ENCODE measurements at regions not wholly inside any gene's neighbourhood (a gene's known extent, or its start where the extent isn't known, plus 50 kb on each side); places are given as distances from the start of the nearest gene placed in this dataset.

DNA sequence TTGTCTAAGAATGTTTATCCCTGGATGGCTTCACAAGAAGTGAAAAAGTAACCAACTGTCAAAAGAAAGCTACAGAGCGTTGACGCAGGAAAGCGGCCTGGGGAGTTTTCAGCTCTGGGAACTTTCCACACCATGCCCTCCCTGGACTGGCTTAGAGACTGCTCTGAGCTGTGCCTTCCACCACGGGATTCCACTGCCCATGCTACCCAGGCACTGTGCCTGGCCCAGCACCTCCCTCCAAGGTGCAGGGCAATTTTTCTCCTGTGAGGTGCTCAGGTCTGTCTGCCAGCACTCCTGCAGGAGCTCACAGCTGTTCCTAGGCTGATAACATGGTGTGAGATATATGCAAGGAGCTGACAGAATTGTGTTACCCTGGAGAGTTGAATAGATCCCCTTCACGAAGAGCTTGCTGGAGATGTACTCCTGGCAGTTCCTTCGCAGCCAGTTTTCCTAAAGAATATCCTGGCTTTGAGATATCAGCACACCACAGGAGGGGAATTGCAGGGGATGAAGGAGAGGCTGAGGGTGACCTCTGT is 258.3 kb upstream of the B3GAT1 start:
- no peaks in the 10 kb centered on the region for H3K9me3 ChIP-seq (replicated peaks in 1 of 3)
- no peaks in the 10 kb centered on the region for H3K4me1 ChIP-seq (replicated peaks in 1 of 2)
- peaks cover 10% of the 10 kb centered on the region for H3K27me3 ChIP-seq
- H3K4me3 ChIP-seq: no peak overlapping the region
- no peak for TF ChIP-seq POLR2A (IDR thresholded peaks at IDR 0.05)
- TF ChIP-seq, protein P1, sequence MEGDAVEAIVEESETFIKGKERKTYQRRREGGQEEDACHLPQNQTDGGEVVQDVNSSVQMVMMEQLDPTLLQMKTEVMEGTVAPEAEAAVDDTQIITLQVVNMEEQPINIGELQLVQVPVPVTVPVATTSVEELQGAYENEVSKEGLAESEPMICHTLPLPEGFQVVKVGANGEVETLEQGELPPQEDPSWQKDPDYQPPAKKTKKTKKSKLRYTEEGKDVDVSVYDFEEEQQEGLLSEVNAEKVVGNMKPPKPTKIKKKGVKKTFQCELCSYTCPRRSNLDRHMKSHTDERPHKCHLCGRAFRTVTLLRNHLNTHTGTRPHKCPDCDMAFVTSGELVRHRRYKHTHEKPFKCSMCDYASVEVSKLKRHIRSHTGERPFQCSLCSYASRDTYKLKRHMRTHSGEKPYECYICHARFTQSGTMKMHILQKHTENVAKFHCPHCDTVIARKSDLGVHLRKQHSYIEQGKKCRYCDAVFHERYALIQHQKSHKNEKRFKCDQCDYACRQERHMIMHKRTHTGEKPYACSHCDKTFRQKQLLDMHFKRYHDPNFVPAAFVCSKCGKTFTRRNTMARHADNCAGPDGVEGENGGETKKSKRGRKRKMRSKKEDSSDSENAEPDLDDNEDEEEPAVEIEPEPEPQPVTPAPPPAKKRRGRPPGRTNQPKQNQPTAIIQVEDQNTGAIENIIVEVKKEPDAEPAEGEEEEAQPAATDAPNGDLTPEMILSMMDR (IDR thresholded peaks at IDR 0.05): no peak
- no peak for DNase-seq
- intact Hi-C loops (cut with DNase I): no loop called here
- no peak overlapping the region for H3K27ac ChIP-seq
- WGBS, 4 donors: 49 to 60% (median 56%) methylated on average over 4 to 6 of the region's 6 CpGs
- no peaks in the 10 kb centered on the region for H3K36me3 ChIP-seq (replicated peaks in 1 of 2)

DNA sequence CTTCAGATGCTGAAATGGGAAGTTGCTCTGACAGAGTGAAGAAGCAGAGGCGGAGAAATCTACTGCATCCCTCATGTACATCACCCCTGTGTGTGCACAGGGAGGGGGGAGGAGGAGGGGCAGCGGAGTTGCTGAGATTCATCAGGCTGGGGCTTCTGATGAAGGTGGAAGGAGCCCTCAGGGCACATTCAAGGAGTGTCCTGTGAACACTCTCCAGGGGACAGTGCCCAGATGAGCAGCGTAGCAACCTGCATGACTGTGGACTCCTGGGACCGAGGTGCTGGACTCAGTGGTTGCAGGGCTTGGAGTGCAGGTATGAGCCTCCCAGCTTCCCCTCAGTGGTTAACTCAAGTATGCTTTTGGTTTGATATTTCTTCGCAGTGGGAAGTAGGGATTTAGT is 257.8 kb upstream of the B3GAT1 start:
- TF ChIP-seq, protein P1 (IDR thresholded peaks at IDR 0.05): no peak
- TF ChIP-seq POLR2A (IDR thresholded peaks at IDR 0.05): no peak
- no peak for DNase-seq
- WGBS, 4 donors: 76 to 89% (median 80%) methylated on average over 5 of the region's 5 CpGs
- H3K27me3 ChIP-seq: peaks cover 10% of the 10 kb centered on the region
- no peaks in the 10 kb centered on the region for H3K9me3 ChIP-seq (replicated peaks in 1 of 3)
- no peak overlapping the region for H3K27ac ChIP-seq
- no peaks in the 10 kb centered on the region for H3K36me3 ChIP-seq (replicated peaks in 1 of 2)
- intact Hi-C loops (cut with DNase I): no loop called here
- no peak overlapping the region for H3K4me3 ChIP-seq
- no peaks in the 10 kb centered on the region for H3K4me1 ChIP-seq (replicated peaks in 1 of 2)

DNA sequence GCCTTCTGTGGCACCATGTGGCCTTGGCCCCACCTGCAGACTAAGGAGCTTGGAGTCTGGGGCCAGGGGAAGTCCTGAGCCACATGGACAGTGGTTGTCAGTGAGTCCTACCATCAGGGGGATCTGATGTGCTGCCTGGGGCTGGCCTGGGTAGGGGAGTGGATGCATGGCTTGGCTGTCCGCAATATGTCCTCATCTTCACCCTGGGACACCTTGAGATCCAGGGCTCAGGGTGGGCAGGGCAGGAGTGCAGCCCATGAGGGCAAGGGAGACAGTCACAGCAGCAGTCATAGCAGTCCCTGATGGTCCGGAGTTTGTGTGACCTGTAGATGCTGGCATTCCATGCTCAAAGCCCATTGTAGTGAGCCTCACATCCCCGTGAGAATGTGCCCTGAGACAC is 256.8 kb upstream of the B3GAT1 start:
- Histone ChIP-seq H3K27ac (no peak overlapping the region), H3K4me1 (replicated peaks in 1 of 2) (no peaks in the 10 kb centered on the region), H3K4me3 (no peak overlapping the region), H3K27me3 (peaks cover 10% of the 10 kb centered on the region), H3K36me3 (replicated peaks in 1 of 2) (no peaks in the 10 kb centered on the region), H3K9me3 (replicated peaks in 1 of 3) (no peaks in the 10 kb centered on the region)
- TF ChIP-seq, protein P1 (IDR thresholded peaks at IDR 0.05): no peak
- TF ChIP-seq POLR2A (IDR thresholded peaks at IDR 0.05): no peak
- intact Hi-C loops (cut with DNase I): no loop called here
- DNase-seq: no peak
- WGBS, 4 donors: 85 to 100% (median 88%) methylated on average over 1 to 3 of the region's 3 CpGs; no CpG with 5 or more reads in 1 of the 4 donors

DNA sequence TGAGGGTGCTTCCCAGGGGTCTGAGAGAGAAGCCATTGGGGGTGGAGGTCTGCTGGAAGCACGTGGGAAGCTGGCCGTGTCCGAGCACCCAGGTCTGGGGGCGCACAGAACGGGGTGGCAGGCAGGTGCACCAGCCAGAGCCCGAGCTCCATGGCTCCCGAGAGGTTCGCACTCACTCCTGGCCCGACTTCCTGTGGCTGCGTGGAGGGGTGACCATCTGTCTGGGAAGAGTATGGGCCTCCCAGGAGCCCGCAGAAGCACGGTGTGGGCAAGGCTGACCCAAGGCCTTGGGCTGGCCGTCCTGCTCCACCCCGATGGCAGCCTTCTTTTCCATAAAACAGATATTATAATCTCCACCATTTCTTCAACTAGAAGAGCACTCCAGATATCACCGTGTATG is 256.0 kb upstream of the B3GAT1 start:
- H3K27me3 ChIP-seq: peaks cover 10% of the 10 kb centered on the region
- no peaks in the 10 kb centered on the region for H3K4me1 ChIP-seq (replicated peaks in 1 of 2)
- no peaks in the 10 kb centered on the region for H3K9me3 ChIP-seq (replicated peaks in 1 of 3)
- intact Hi-C loops (cut with DNase I): no loop called here
- H3K36me3 ChIP-seq (replicated peaks in 1 of 2): no peaks in the 10 kb centered on the region
- 76 to 91% (median 84%) methylated on average over 10 to 15 of the region's 15 CpGs for WGBS, 4 donors
- no peak for DNase-seq
- H3K27ac ChIP-seq: no peak overlapping the region
- TF ChIP-seq POLR2A (IDR thresholded peaks at IDR 0.05): no peak
- TF ChIP-seq, protein P1 (IDR thresholded peaks at IDR 0.05): no peak
- H3K4me3 ChIP-seq: no peak overlapping the region

All from adrenal gland (tissue), 9 donors.